ENCODE measurements at regions not wholly inside any gene's neighbourhood (a gene's known extent, or its start where the extent isn't known, plus 50 kb on each side); places are given as distances from the start of the nearest gene placed in this dataset.

- Histone ChIP-seq H3K4me3 (replicated peaks; ENCODE audit: low read depth, low read length) (no peak overlapping the region), H3K27me3 (replicated peaks; ENCODE audit: control insufficient read depth, insufficient read depth, low read length) (no peaks in the 10 kb centered on the region), H3K36me3 (ENCODE audit: control insufficient read depth, insufficient read depth, low read length) (no peaks in the 10 kb centered on the region)
- TF ChIP-seq CTCF (IDR thresholded peaks at IDR 0.05; ENCODE audit: insufficient read depth, low read length, poor library complexity, severe bottlenecking): no peak
- no peak for DNase-seq (ENCODE audit: extremely low read depth, insufficient read length)
Measured at GRCh38 chr3:162087361-162087760, 590.8 kb downstream of the OTOL1 start.

GRCh38 chr3:162092751-162093150 lies 596.1 kb downstream of the OTOL1 start:
- TF ChIP-seq CTCF (IDR thresholded peaks at IDR 0.05; ENCODE audit: insufficient read depth, low read length, poor library complexity, severe bottlenecking): no peak
- H3K36me3 ChIP-seq (ENCODE audit: control insufficient read depth, insufficient read depth, low read length): no peaks in the 10 kb centered on the region
- no peak overlapping the region for H3K4me3 ChIP-seq (replicated peaks; ENCODE audit: low read depth, low read length)
- no peaks in the 10 kb centered on the region for H3K27me3 ChIP-seq (replicated peaks; ENCODE audit: control insufficient read depth, insufficient read depth, low read length)
- DNase-seq (ENCODE audit: extremely low read depth, insufficient read length): no peak

GRCh38 chr3:162094301-162094700 lies 597.7 kb downstream of the OTOL1 start:
- no peak for DNase-seq (ENCODE audit: extremely low read depth, insufficient read length)

GRCh38 chr3:162096874-162097273 lies 600.3 kb downstream of the OTOL1 start:
- Histone ChIP-seq H3K4me3 (replicated peaks; ENCODE audit: low read depth, low read length) (no peak overlapping the region), H3K27me3 (replicated peaks; ENCODE audit: control insufficient read depth, insufficient read depth, low read length) (no peaks in the 10 kb centered on the region), H3K36me3 (ENCODE audit: control insufficient read depth, insufficient read depth, low read length) (no peaks in the 10 kb centered on the region)
- DNase-seq (ENCODE audit: extremely low read depth, insufficient read length): no peak
- no peak for TF ChIP-seq CTCF (IDR thresholded peaks at IDR 0.05; ENCODE audit: insufficient read depth, low read length, poor library complexity, severe bottlenecking)

More at GRCh38 chr3:162094301-162094700, 597.7 kb downstream of the OTOL1 start:
- Histone ChIP-seq H3K4me3 (replicated peaks; ENCODE audit: low read depth, low read length) (no peak overlapping the region), H3K27me3 (replicated peaks; ENCODE audit: control insufficient read depth, insufficient read depth, low read length) (no peaks in the 10 kb centered on the region), H3K36me3 (ENCODE audit: control insufficient read depth, insufficient read depth, low read length) (no peaks in the 10 kb centered on the region)
- no peak for TF ChIP-seq CTCF (IDR thresholded peaks at IDR 0.05; ENCODE audit: insufficient read depth, low read length, poor library complexity, severe bottlenecking)

- no peak for DNase-seq (ENCODE audit: extremely low read depth, insufficient read length)
- H3K36me3 ChIP-seq (ENCODE audit: control insufficient read depth, insufficient read depth, low read length): no peaks in the 10 kb centered on the region
Measured at GRCh38 chr3:162103808-162104207, 607.2 kb downstream of the OTOL1 start.

More at GRCh38 chr3:162103808-162104207, 607.2 kb downstream of the OTOL1 start:
- Histone ChIP-seq H3K4me3 (replicated peaks; ENCODE audit: low read depth, low read length) (no peak overlapping the region), H3K27me3 (replicated peaks; ENCODE audit: control insufficient read depth, insufficient read depth, low read length) (no peaks in the 10 kb centered on the region)
- TF ChIP-seq CTCF (IDR thresholded peaks at IDR 0.05; ENCODE audit: insufficient read depth, low read length, poor library complexity, severe bottlenecking): no peak
